ENCODE measurements at regions not wholly inside any gene's neighbourhood (a gene's known extent, or its start where the extent isn't known, plus 50 kb on each side); places are given as distances from the start of the nearest gene placed in this dataset.

DNA sequence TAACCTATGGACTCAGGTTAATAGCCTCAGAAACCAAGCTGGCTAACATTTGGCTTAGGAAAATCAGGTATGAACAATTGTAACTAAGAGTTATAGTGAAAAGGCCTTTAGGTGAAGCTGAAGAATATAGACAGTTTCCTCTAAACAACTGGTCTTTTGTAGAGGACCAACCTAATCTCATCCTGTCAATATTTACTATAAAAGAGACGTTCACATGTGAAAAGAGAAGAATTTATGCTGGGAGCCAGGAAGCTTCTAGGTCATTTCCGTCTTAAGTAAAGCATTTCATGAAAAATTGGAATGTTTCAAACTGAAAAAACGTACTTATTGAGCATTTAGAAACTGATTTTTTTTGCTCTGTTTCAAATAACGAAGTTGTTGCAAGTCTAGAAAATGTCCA lies 764.3 kb upstream of the GOLIM4 start:
- no peak overlapping the region for H3K27ac ChIP-seq (ENCODE audit: low read depth, low read length)
- H3K36me3 ChIP-seq (ENCODE audit: control insufficient read depth in 1 of 2, insufficient read depth in 2 of 2, low read length in 2 of 2), result no peaks in the 10 kb centered on the region
- no peaks in the 10 kb centered on the region for H4K20me1 ChIP-seq (ENCODE audit: insufficient read depth)
- H2AFZ ChIP-seq (ENCODE audit: low read depth, low read length, poor library complexity, severe bottlenecking), result no peak overlapping the region
- TF ChIP-seq EGR1 (IDR thresholded peaks at IDR 0.05; ENCODE audit: low read depth) (no peak), CEBPB (IDR thresholded peaks at IDR 0.05; ENCODE audit: low read depth) (no peak), SIN3A (IDR thresholded peaks at IDR 0.05; ENCODE audit: low read depth) (no peak), FOSL1 (IDR thresholded peaks at IDR 0.05; ENCODE audit: low read depth) (no peak), EZH2phosphoT487 (IDR thresholded peaks at IDR 0.05; ENCODE audit: borderline replicate concordance) (no peak), ZNF274 (IDR thresholded peaks at IDR 0.05; ENCODE audit: low read depth, low read length) (no peak), ELF1 (IDR thresholded peaks at IDR 0.05; ENCODE audit: borderline replicate concordance, low read depth) (no peak), POLR2A (IDR thresholded peaks at IDR 0.05; ENCODE audit: borderline replicate concordance, extremely low read depth, insufficient read depth, insufficient read length) (no peak), ZBTB33 (IDR thresholded peaks at IDR 0.05; ENCODE audit: extremely low read depth, insufficient replicate concordance, low read length) (no peak), EZH2 (IDR thresholded peaks at IDR 0.05) (no peak), YY1 (IDR thresholded peaks at IDR 0.05; ENCODE audit: extremely low read depth, insufficient replicate concordance, low read depth, low read length) (no peak), POLR2AphosphoS5 (IDR thresholded peaks at IDR 0.05; ENCODE audit: low read depth, low read length) (no peak), JUND (IDR thresholded peaks at IDR 0.05) (no peak), RAD21 (IDR thresholded peaks at IDR 0.05; ENCODE audit: low read depth) (no peak), CBX3 (IDR thresholded peaks at IDR 0.05; ENCODE audit: low read depth) (no peak)
- TF ChIP-seq, protein P1, sequence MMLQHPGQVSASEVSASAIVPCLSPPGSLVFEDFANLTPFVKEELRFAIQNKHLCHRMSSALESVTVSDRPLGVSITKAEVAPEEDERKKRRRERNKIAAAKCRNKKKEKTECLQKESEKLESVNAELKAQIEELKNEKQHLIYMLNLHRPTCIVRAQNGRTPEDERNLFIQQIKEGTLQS (IDR thresholded peaks at IDR 0.05), result no peak
- TF ChIP-seq, protein P2, sequence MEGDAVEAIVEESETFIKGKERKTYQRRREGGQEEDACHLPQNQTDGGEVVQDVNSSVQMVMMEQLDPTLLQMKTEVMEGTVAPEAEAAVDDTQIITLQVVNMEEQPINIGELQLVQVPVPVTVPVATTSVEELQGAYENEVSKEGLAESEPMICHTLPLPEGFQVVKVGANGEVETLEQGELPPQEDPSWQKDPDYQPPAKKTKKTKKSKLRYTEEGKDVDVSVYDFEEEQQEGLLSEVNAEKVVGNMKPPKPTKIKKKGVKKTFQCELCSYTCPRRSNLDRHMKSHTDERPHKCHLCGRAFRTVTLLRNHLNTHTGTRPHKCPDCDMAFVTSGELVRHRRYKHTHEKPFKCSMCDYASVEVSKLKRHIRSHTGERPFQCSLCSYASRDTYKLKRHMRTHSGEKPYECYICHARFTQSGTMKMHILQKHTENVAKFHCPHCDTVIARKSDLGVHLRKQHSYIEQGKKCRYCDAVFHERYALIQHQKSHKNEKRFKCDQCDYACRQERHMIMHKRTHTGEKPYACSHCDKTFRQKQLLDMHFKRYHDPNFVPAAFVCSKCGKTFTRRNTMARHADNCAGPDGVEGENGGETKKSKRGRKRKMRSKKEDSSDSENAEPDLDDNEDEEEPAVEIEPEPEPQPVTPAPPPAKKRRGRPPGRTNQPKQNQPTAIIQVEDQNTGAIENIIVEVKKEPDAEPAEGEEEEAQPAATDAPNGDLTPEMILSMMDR (IDR thresholded peaks at IDR 0.05 in 2 of 3, conservative IDR thresholded peaks at IDR 0.05 in 1 of 3; ENCODE audit: borderline replicate concordance in 1 of 3, insufficient read depth in 1 of 3, low read depth in 2 of 3, low read length in 2 of 3), result no peak
- TF ChIP-seq, protein P3, sequence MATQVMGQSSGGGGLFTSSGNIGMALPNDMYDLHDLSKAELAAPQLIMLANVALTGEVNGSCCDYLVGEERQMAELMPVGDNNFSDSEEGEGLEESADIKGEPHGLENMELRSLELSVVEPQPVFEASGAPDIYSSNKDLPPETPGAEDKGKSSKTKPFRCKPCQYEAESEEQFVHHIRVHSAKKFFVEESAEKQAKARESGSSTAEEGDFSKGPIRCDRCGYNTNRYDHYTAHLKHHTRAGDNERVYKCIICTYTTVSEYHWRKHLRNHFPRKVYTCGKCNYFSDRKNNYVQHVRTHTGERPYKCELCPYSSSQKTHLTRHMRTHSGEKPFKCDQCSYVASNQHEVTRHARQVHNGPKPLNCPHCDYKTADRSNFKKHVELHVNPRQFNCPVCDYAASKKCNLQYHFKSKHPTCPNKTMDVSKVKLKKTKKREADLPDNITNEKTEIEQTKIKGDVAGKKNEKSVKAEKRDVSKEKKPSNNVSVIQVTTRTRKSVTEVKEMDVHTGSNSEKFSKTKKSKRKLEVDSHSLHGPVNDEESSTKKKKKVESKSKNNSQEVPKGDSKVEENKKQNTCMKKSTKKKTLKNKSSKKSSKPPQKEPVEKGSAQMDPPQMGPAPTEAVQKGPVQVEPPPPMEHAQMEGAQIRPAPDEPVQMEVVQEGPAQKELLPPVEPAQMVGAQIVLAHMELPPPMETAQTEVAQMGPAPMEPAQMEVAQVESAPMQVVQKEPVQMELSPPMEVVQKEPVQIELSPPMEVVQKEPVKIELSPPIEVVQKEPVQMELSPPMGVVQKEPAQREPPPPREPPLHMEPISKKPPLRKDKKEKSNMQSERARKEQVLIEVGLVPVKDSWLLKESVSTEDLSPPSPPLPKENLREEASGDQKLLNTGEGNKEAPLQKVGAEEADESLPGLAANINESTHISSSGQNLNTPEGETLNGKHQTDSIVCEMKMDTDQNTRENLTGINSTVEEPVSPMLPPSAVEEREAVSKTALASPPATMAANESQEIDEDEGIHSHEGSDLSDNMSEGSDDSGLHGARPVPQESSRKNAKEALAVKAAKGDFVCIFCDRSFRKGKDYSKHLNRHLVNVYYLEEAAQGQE (IDR thresholded peaks at IDR 0.05; ENCODE audit: low read depth), result no peak
- DNase-seq (ENCODE audit: low read depth, low spot score) (no peak), ATAC-seq (no peak)
- H3K9me2 ChIP-seq (ENCODE audit: insufficient read depth), result no peaks in the 10 kb centered on the region
- CTCF ChIA-PET, result no interaction called here
- RAD21 ChIA-PET (ENCODE audit: low non-redundant PET in 1 of 2, low total read pairs in 2 of 2, uncharacterized antibody in 2 of 2, unreplicated experiment in 2 of 2), result no interaction called here
- no peak overlapping the region for H3K4me3 ChIP-seq (replicated peaks in 1 of 2; ENCODE audit: low read depth in 1 of 2, low read length in 2 of 2)
- POLR2A ChIA-PET, result no interaction called here
- no peaks in the 10 kb centered on the region for H3K27me3 ChIP-seq (ENCODE audit: insufficient read depth, low read length)
- no peak overlapping the region for H3K9ac ChIP-seq (ENCODE audit: low read length)
- H3K79me2 ChIP-seq (ENCODE audit: insufficient read depth, low read length), result no peaks in the 10 kb centered on the region
- H3K4me1 ChIP-seq (ENCODE audit: control insufficient read depth in 1 of 2, insufficient read depth in 2 of 2, low read length in 2 of 2), result no peaks in the 10 kb centered on the region
- BruUV-seq (replicated peaks), result no TSS peak
- intact Hi-C loops (cut with micrococcal nuclease), result no loop called here
- no peaks in the 10 kb centered on the region for H3K9me3 ChIP-seq (ENCODE audit: control insufficient read depth in 1 of 2, insufficient read depth in 1 of 2, low read depth in 1 of 2, low read length in 2 of 2)
- H3K4me2 ChIP-seq (ENCODE audit: low read length), result no peak overlapping the region
